ENCODE measurements at regions not wholly inside any gene's neighbourhood (a gene's known extent, or its start where the extent isn't known, plus 50 kb on each side); places are given as distances from the start of the nearest gene placed in this dataset.
"Not testable (repeated sequence)": the region's sequence is repeated elsewhere in the genome, so short reads cannot be mapped to it uniquely, and the experiment has no call there.

- H3K4me3 ChIP-seq (ENCODE audit: low read length): no peak overlapping the region
- H4K20me1 ChIP-seq (ENCODE audit: insufficient read depth, low read length): no peaks in the 10 kb centered on the region
- no peak overlapping the region for H2AFZ ChIP-seq (ENCODE audit: low read length)
- H3K9me3 ChIP-seq (replicated peaks; ENCODE audit: insufficient read depth, low read length): no peaks in the 10 kb centered on the region
- DNase-seq: peak; percentile 41
- H3F3A ChIP-seq (ENCODE audit: insufficient read depth, low read length): no peaks in the 10 kb centered on the region
- H3K27ac ChIP-seq (ENCODE audit: low read length): no peak overlapping the region
- no peak overlapping the region for H3K4me2 ChIP-seq (ENCODE audit: low read depth, low read length)
- H3K9me2 ChIP-seq (replicated peaks; ENCODE audit: insufficient read depth, low read length): no peaks in the 10 kb centered on the region
- H3K4me1 ChIP-seq (ENCODE audit: low read length): no peaks in the 10 kb centered on the region
- no peaks in the 10 kb centered on the region for H3K36me3 ChIP-seq (replicated peaks; ENCODE audit: insufficient read depth, low read length)
- no peak overlapping the region for H3K9ac ChIP-seq (ENCODE audit: low read length)
- H3K79me2 ChIP-seq (ENCODE audit: low read length): no peaks in the 10 kb centered on the region
- TF ChIP-seq CTCF (IDR thresholded peaks at IDR 0.05; ENCODE audit: low read length): peak; percentile 98
- TF ChIP-seq EZH2 (optimal IDR thresholded peaks at IDR 0.05; ENCODE audit: low read depth, low read length): no peak
- no peaks in the 10 kb centered on the region for H3K27me3 ChIP-seq (replicated peaks; ENCODE audit: insufficient read depth, low read length)
These were observed 210.4 kb upstream of the ADO start for GRCh38 chr10:62594093-62594520.

- no peak for DNase-seq
- H3K4me2 ChIP-seq (ENCODE audit: low read depth, low read length): no peak overlapping the region
- no peak overlapping the region for H3K9ac ChIP-seq (ENCODE audit: low read length)
- no peaks in the 10 kb centered on the region for H3K9me2 ChIP-seq (replicated peaks; ENCODE audit: insufficient read depth, low read length)
- H3K4me1 ChIP-seq (ENCODE audit: low read length): no peaks in the 10 kb centered on the region
- H2AFZ ChIP-seq (ENCODE audit: low read length): no peak overlapping the region
- no peaks in the 10 kb centered on the region for H3K27me3 ChIP-seq (replicated peaks; ENCODE audit: insufficient read depth, low read length)
- no peaks in the 10 kb centered on the region for H3F3A ChIP-seq (ENCODE audit: insufficient read depth, low read length)
- no peaks in the 10 kb centered on the region for H4K20me1 ChIP-seq (ENCODE audit: insufficient read depth, low read length)
- H3K27ac ChIP-seq (ENCODE audit: low read length): no peak overlapping the region
- H3K36me3 ChIP-seq (replicated peaks; ENCODE audit: insufficient read depth, low read length): no peaks in the 10 kb centered on the region
- no peaks in the 10 kb centered on the region for H3K79me2 ChIP-seq (ENCODE audit: low read length)
- no peak for TF ChIP-seq CTCF (IDR thresholded peaks at IDR 0.05; ENCODE audit: low read length)
- TF ChIP-seq EZH2 (optimal IDR thresholded peaks at IDR 0.05; ENCODE audit: low read depth, low read length): no peak
- TF ChIP-seq EZH2phosphoT487 (IDR thresholded peaks at IDR 0.05; ENCODE audit: low read length): no peak
- no peaks in the 10 kb centered on the region for H3K9me3 ChIP-seq (replicated peaks; ENCODE audit: insufficient read depth, low read length)
- no peak overlapping the region for H3K4me3 ChIP-seq (ENCODE audit: low read length)
These were observed 207.3 kb upstream of the ADO start for GRCh38 chr10:62597226-62597625.

DNA sequence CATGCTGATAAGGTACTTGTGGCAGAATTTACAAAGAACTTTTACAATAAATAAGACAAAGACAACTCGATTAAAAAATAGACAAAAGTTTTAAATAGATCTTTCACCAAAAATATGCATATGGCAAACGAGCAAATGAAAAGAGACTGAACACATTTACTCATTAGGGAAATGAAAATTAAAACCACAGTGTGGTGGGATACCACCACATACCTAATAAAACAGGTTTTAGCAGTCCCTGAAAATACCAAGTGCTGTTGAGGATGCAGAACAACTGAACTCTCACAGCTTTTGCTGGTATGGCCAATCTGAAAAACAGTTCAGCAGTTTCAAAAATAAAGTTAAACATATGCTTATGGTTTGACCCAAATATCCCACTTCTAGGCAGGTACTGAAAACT, 205.4 kb upstream of the ADO start:
- no peak overlapping the region for H2AFZ ChIP-seq (ENCODE audit: low read length)
- no peak overlapping the region for H3K4me2 ChIP-seq (ENCODE audit: low read depth, low read length)
- H3F3A ChIP-seq (ENCODE audit: insufficient read depth, low read length): no peaks in the 10 kb centered on the region
- no peaks in the 10 kb centered on the region for H3K9me3 ChIP-seq (replicated peaks; ENCODE audit: insufficient read depth, low read length)
- H3K4me1 ChIP-seq (ENCODE audit: low read length): no peaks in the 10 kb centered on the region
- H3K9ac ChIP-seq (ENCODE audit: low read length): no peak overlapping the region
- no peaks in the 10 kb centered on the region for H3K27me3 ChIP-seq (replicated peaks; ENCODE audit: insufficient read depth, low read length)
- no peaks in the 10 kb centered on the region for H4K20me1 ChIP-seq (ENCODE audit: insufficient read depth, low read length)
- no peaks in the 10 kb centered on the region for H3K79me2 ChIP-seq (ENCODE audit: low read length)
- no peak overlapping the region for H3K4me3 ChIP-seq (ENCODE audit: low read length)
- no peak for TF ChIP-seq EZH2phosphoT487 (IDR thresholded peaks at IDR 0.05; ENCODE audit: low read length)
- TF ChIP-seq CTCF (IDR thresholded peaks at IDR 0.05; ENCODE audit: low read length): no peak
- TF ChIP-seq EZH2 (optimal IDR thresholded peaks at IDR 0.05; ENCODE audit: low read depth, low read length): no peak
- no peaks in the 10 kb centered on the region for H3K36me3 ChIP-seq (replicated peaks; ENCODE audit: insufficient read depth, low read length)
- DNase-seq: no peak
- H3K9me2 ChIP-seq (replicated peaks; ENCODE audit: insufficient read depth, low read length): no peaks in the 10 kb centered on the region
- no peak overlapping the region for H3K27ac ChIP-seq (ENCODE audit: low read length)

DNA sequence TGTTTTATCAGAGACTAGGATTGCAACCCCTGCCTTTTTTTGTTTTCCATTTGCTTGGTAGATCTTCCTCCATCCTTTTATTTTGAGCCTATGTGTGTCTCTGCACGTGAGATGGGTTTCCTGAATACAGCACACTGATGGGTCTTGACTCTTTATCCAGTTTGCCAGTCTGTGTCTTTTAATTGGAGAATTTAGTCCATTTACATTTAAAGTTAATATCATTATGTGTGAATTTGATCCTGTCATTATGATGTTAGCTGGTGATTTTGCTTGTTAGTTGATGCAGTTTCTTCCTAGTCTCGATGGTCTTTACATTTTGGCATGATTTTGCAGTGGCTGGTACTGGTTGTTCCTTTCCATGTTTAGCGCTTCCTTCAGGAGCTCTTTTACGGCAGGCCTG, 198.0 kb upstream of the ADO start:
- not testable (repeated sequence) for H4K20me1 ChIP-seq (ENCODE audit: insufficient read depth, low read length); H3K9me3 ChIP-seq (replicated peaks; ENCODE audit: insufficient read depth, low read length); H3K4me2 ChIP-seq (ENCODE audit: low read depth, low read length); H3K4me3 ChIP-seq (ENCODE audit: low read length); DNase-seq; H3K36me3 ChIP-seq (replicated peaks; ENCODE audit: insufficient read depth, low read length); H3F3A ChIP-seq (ENCODE audit: insufficient read depth, low read length); H2AFZ ChIP-seq (ENCODE audit: low read length); H3K9me2 ChIP-seq (replicated peaks; ENCODE audit: insufficient read depth, low read length); H3K27me3 ChIP-seq (replicated peaks; ENCODE audit: insufficient read depth, low read length); H3K79me2 ChIP-seq (ENCODE audit: low read length); H3K27ac ChIP-seq (ENCODE audit: low read length); H3K9ac ChIP-seq (ENCODE audit: low read length); H3K4me1 ChIP-seq (ENCODE audit: low read length)

- not testable (repeated sequence) for H3K27me3 ChIP-seq (replicated peaks; ENCODE audit: insufficient read depth, low read length); DNase-seq; H3K4me1 ChIP-seq (ENCODE audit: low read length); H2AFZ ChIP-seq (ENCODE audit: low read length); H3F3A ChIP-seq (ENCODE audit: insufficient read depth, low read length); H3K4me3 ChIP-seq (ENCODE audit: low read length); H3K4me2 ChIP-seq (ENCODE audit: low read depth, low read length); H3K36me3 ChIP-seq (replicated peaks; ENCODE audit: insufficient read depth, low read length); H3K9me3 ChIP-seq (replicated peaks; ENCODE audit: insufficient read depth, low read length); H3K27ac ChIP-seq (ENCODE audit: low read length); H3K79me2 ChIP-seq (ENCODE audit: low read length); H3K9ac ChIP-seq (ENCODE audit: low read length); H4K20me1 ChIP-seq (ENCODE audit: insufficient read depth, low read length); H3K9me2 ChIP-seq (replicated peaks; ENCODE audit: insufficient read depth, low read length)
These were observed 196.2 kb upstream of the ADO start for GRCh38 chr10:62608189-62608875.

Measured in MM.1S (cell line).